GM19043 (cell line): ENCODE measurements at regions not wholly inside any gene's neighbourhood (a gene's known extent, or its start where the extent isn't known, plus 50 kb on each side); places are given as distances from the start of the nearest gene placed in this dataset.

Experiments used
- ATAC-seq: cut with Tn5 transposase; IDR thresholded peaks from one replicate; pipeline ENCODE4 v1.9.1; 2021; ENCODE audit warnings: low read depth; ENCODE audit not compliant: unreplicated experiment

GRCh38 chr2:60007671-60008070 lies 545.8 kb downstream of the BCL11A start:
- ATAC-seq: no peak

GRCh38 chr2:60003076-60003475 lies 550.4 kb downstream of the BCL11A start:
- ATAC-seq: no peak

GRCh38 chr2:60002183-60002867 lies 551.1 kb downstream of the BCL11A start:
- no peak for ATAC-seq

GRCh38 chr2:60000686-60001085 lies 552.8 kb downstream of the BCL11A start:
- ATAC-seq: no peak

- ATAC-seq: no peak
Observed at GRCh38 chr2:59998324-59998723, 555.1 kb downstream of the BCL11A start.

- no peak for ATAC-seq
Observed at GRCh38 chr2:59997371-59997770, 556.1 kb downstream of the BCL11A start.

GRCh38 chr2:59996855-59997254 lies 556.6 kb downstream of the BCL11A start:
- ATAC-seq: no peak

- ATAC-seq: no peak
Observed at GRCh38 chr2:59993726-59994125, 559.7 kb downstream of the BCL11A start.

- ATAC-seq: no peak
Observed at GRCh38 chr2:59988341-59988740, 565.1 kb downstream of the BCL11A start.

GRCh38 chr2:59986511-59986910 lies 566.9 kb downstream of the BCL11A start:
- no peak for ATAC-seq

GRCh38 chr2:59985923-59986322 lies 567.5 kb downstream of the BCL11A start:
- ATAC-seq: no peak

- no peak for ATAC-seq
Observed at GRCh38 chr2:59974051-59974766, 579.2 kb downstream of the BCL11A start.

GRCh38 chr2:59969161-59969560 lies 584.3 kb downstream of the BCL11A start:
- ATAC-seq: no peak

GRCh38 chr2:59968441-59968840 lies 585.0 kb downstream of the BCL11A start:
- no peak for ATAC-seq

GRCh38 chr2:59967691-59968090 lies 585.8 kb downstream of the BCL11A start:
- no peak for ATAC-seq

- no peak for ATAC-seq
Observed at GRCh38 chr2:59963157-59963556, 590.3 kb downstream of the BCL11A start.

- ATAC-seq: no peak
Observed at GRCh38 chr2:59961746-59962145, 591.7 kb downstream of the BCL11A start.

GRCh38 chr2:59959944-59960343 lies 593.5 kb downstream of the BCL11A start:
- no peak for ATAC-seq

GRCh38 chr2:59957504-59957903 lies 596.0 kb downstream of the BCL11A start:
- ATAC-seq: no peak

- no peak for ATAC-seq
Observed at GRCh38 chr2:59956981-59957380, 596.5 kb downstream of the BCL11A start.

- no peak for ATAC-seq
Observed at GRCh38 chr2:59947917-59948541, 605.4 kb downstream of the BCL11A start.

- ATAC-seq: no peak
Observed at GRCh38 chr2:59947209-59947608, 606.2 kb downstream of the BCL11A start.
